ENCODE measurements at regions not wholly inside any gene's neighbourhood (a gene's known extent, or its start where the extent isn't known, plus 50 kb on each side); places are given as distances from the start of the nearest gene placed in this dataset.

DNA sequence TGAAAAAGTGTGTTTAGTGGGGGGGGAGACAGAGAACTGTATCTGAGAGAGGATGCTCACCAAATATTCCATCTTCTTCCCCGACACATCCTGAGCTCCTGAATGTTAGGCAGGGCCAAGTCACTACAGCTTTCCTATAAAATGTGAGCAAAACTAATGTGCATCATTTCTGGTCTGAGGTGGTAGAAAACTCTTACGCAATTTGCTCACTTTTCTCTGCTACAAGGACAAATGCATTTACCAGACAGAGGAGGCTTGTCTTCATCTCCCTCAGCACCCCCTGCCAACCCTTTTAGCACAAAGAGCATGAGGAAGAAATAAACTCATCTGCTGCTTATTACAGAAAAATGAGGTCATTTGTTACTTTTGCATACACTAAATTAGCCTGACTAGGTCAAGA lies 554.0 kb downstream of the RNF144A start:
- Mint-ChIP-seq H3K27me3 (ENCODE audit: low read depth) (no peaks in the 10 kb centered on the region; the same call in 1 of the 2 replicates), H3K4me3 (no peak overlapping the region), H3K36me3 (ENCODE audit: insufficient read depth in 1 of 3, low read depth in 3 of 3) (no peaks in the 10 kb centered on the region; a peak in 1 of 7 replicates), H3K4me1 (peaks cover 11 to 18% of the 10 kb centered on the region in 2 experiments), H3K9me3 (no peaks in the 10 kb centered on the region), H3K27ac (no peak overlapping the region)
- Histone ChIP-seq H3K4ac (ENCODE audit: low read depth, low read length) (no peak overlapping the region), H4K5ac (ENCODE audit: insufficient read length, low read depth, low read length) (no peak overlapping the region), H2AK5ac (ENCODE audit: insufficient read length, low read length) (no peak overlapping the region), H3K79me1 (ENCODE audit: insufficient read depth, low read depth, low read length, poor library complexity, severe bottlenecking) (no peaks in the 10 kb centered on the region), H3K27me3 (ENCODE audit: insufficient read depth, low read length) (no peaks in the 10 kb centered on the region), H3K56ac (ENCODE audit: insufficient read length, low read depth, low read length) (no peak overlapping the region), H3K18ac (ENCODE audit: insufficient read length, low read depth, low read length) (no peak overlapping the region), H3K9me3 (ENCODE audit: control insufficient read depth, low read depth, low read length) (no peaks in the 10 kb centered on the region), H2BK5ac (ENCODE audit: insufficient read length, low read length) (no peak overlapping the region), H2AFZ (ENCODE audit: low read length) (no peak overlapping the region), H3K4me2 (ENCODE audit: insufficient read depth, insufficient read length, low read length) (no peak overlapping the region), H2BK12ac (ENCODE audit: insufficient read length, low read depth, low read length) (no peak overlapping the region), H2BK20ac (ENCODE audit: low read depth, low read length, poor library complexity, severe bottlenecking) (no peak overlapping the region), H3K14ac (ENCODE audit: insufficient read depth, low read length) (no peak overlapping the region), H2BK15ac (ENCODE audit: low read depth, low read length) (no peak overlapping the region), H4K20me1 (ENCODE audit: control insufficient read depth, insufficient read depth, insufficient read length) (no peaks in the 10 kb centered on the region), H3K4me1 (ENCODE audit: insufficient read depth, low read length) (peaks cover 4% of the 10 kb centered on the region; the same call in 1 of the 2 replicates), H3K27ac (ENCODE audit: insufficient read length, low read depth, low read length) (no peak overlapping the region), H4K91ac (ENCODE audit: insufficient read length, low read depth, low read length) (no peak overlapping the region), H2BK120ac (ENCODE audit: low read depth, low read length, poor library complexity, severe bottlenecking) (no peak overlapping the region), H3K23ac (ENCODE audit: insufficient read length, low read depth, low read length) (no peak overlapping the region), H3T11ph (ENCODE audit: low read length) (no peak overlapping the region), H3K79me2 (ENCODE audit: insufficient read depth, low read length) (no peaks in the 10 kb centered on the region), H3K23me2 (ENCODE audit: insufficient read length, low read depth, low read length, poor library complexity, severe bottlenecking) (no peaks in the 10 kb centered on the region), H4K8ac (replicated peaks; ENCODE audit: insufficient read length, low read depth, low read length) (no peak overlapping the region), H3K9ac (ENCODE audit: extremely low read depth, insufficient read length, low read length) (no peak overlapping the region)
- TF ChIP-seq CTCF (conservative IDR thresholded peaks at IDR 0.05): no peak
- no peak for DNase-seq
- no CpG with 5 or more reads among the region's 2 CpGs for WGBS (ENCODE audit: extremely low coverage, insufficient read length, low lambda C conversion rate)

Measured in H9 (cell line).